A673 (cell line): ENCODE measurements at regions not wholly inside any gene's neighbourhood (a gene's known extent, or its start where the extent isn't known, plus 50 kb on each side); places are given as distances from the start of the nearest gene placed in this dataset.

ENCODE experiments used
- CTCF ChIP-seq: fragments of 300-800, 200-600 bp; sonication (generic); conservative IDR thresholded peaks from 2 replicates; pipeline ENCODE4 v1.5.1; 2017; ENCODE audit warnings: low read depth, mild to moderate bottlenecking, antibody characterized with exemption, low read length, moderate library complexity, mixed read lengths
- EZH2 ChIP-seq: fragments of 200-600 bp; sonication (generic); IDR thresholded peaks from 2 replicates; pipeline ENCODE4 v1.6.1; 2017; ENCODE audit warnings: borderline replicate concordance, low read depth, mild to moderate bottlenecking, mixed read lengths, antibody characterized with exemption, low read length; ENCODE audit not compliant: poor library complexity, severe bottlenecking

GRCh38 chr10:10209167-10209566, 808.5 kb upstream of the CELF2 start:
- no peak for TF ChIP-seq CTCF
- TF ChIP-seq EZH2 = no peak
